H9 (cell line): ENCODE measurements at regions not wholly inside any gene's neighbourhood (a gene's known extent, or its start where the extent isn't known, plus 50 kb on each side); places are given as distances from the start of the nearest gene placed in this dataset.

Experiments used
- DNase-seq: peaks from one replicate; pipeline ENCODE4 v3.0.0-alpha.2; 2017
- H2AFZ ChIP-seq: one replicate; pipeline ENCODE4 v1.6.1; 2013; ENCODE audit warnings: mild to moderate bottlenecking, low read length, control low read depth, moderate library complexity
- H2AK5ac ChIP-seq: 2 replicates; pipeline ENCODE4 v1.6.1; 2013; ENCODE audit warnings: low read length, control low read depth, mixed read lengths; ENCODE audit not compliant: insufficient read length
- H2BK120ac ChIP-seq: one replicate; pipeline ENCODE4 v1.6.1; 2013; ENCODE audit warnings: low read depth, mild to moderate bottlenecking, low read length, control low read depth, inconsistent platforms; ENCODE audit not compliant: poor library complexity, severe bottlenecking
- H2BK12ac ChIP-seq: 2 replicates; pipeline ENCODE4 v1.6.1; 2013; ENCODE audit warnings: low read length, control low read depth, mixed read lengths, low read depth; ENCODE audit not compliant: insufficient read length
- H2BK15ac ChIP-seq: 2 replicates; pipeline ENCODE4 v1.6.1; 2013; ENCODE audit warnings: low read depth, low read length, control low read depth
- H2BK20ac ChIP-seq: one replicate; pipeline ENCODE4 v1.6.1; 2013; ENCODE audit warnings: low read depth, mild to moderate bottlenecking, low read length, control low read depth, inconsistent platforms; ENCODE audit not compliant: poor library complexity, severe bottlenecking
- H2BK5ac ChIP-seq: 2 replicates; pipeline ENCODE4 v1.6.1; 2013; ENCODE audit warnings: low read length, control low read depth, mixed read lengths; ENCODE audit not compliant: insufficient read length
- H3K14ac ChIP-seq: 2 replicates; pipeline ENCODE4 v1.6.1; 2013; ENCODE audit warnings: low read length, control low read depth; ENCODE audit not compliant: insufficient read depth
- H3K18ac ChIP-seq: 2 replicates; pipeline ENCODE4 v1.6.1; 2013; ENCODE audit warnings: low read depth, mild to moderate bottlenecking, mixed read lengths, low read length, control low read depth; ENCODE audit not compliant: insufficient read length
- H3K23ac ChIP-seq: 2 replicates; pipeline ENCODE4 v1.6.1; 2013; ENCODE audit warnings: low read length, control low read depth, mixed read lengths, low read depth; ENCODE audit not compliant: insufficient read length
- H3K23me2 ChIP-seq: 2 replicates; pipeline ENCODE4 v1.6.1; 2013; ENCODE audit warnings: low read depth, mild to moderate bottlenecking, mixed read lengths, low read length, control low read depth; ENCODE audit not compliant: insufficient read length, poor library complexity, severe bottlenecking
- H3K27ac ChIP-seq: 2 replicates; pipeline ENCODE4 v1.5.1; 2013; ENCODE audit warnings: low read length, control low read depth, mixed read lengths, low read depth; ENCODE audit not compliant: insufficient read length
- H3K27me3 ChIP-seq: 2 replicates; pipeline ENCODE4 v1.6.1; 2013; ENCODE audit warnings: low read length, control low read depth, inconsistent platforms; ENCODE audit not compliant: insufficient read depth
- H3K4ac ChIP-seq: 2 replicates; pipeline ENCODE4 v1.6.1; 2013; ENCODE audit warnings: low read depth, mild to moderate bottlenecking, control low read depth, inconsistent platforms, low read length, moderate library complexity
- H3K4me1 ChIP-seq: 2 replicates; pipeline ENCODE4 v1.6.1; 2013; ENCODE audit warnings: low read length, control low read depth, inconsistent platforms; ENCODE audit not compliant: insufficient read depth
- H3K4me2 ChIP-seq: 2 replicates; pipeline ENCODE4 v1.6.1; 2013; ENCODE audit warnings: low read length, control low read depth, mixed read lengths; ENCODE audit not compliant: insufficient read length, insufficient read depth
- H3K56ac ChIP-seq: 2 replicates; pipeline ENCODE4 v1.6.1; 2013; ENCODE audit warnings: low read depth, mild to moderate bottlenecking, mixed read lengths, low read length, control low read depth; ENCODE audit not compliant: insufficient read length
- H3K79me1 ChIP-seq: 2 replicates; pipeline ENCODE4 v1.6.1; 2013; ENCODE audit warnings: low read depth, mild to moderate bottlenecking, moderate library complexity, low read length, control low read depth, inconsistent platforms; ENCODE audit not compliant: insufficient read depth, poor library complexity, severe bottlenecking
- H3K79me2 ChIP-seq: 2 replicates; pipeline ENCODE4 v1.6.1; 2013; ENCODE audit warnings: low read length, control low read depth, inconsistent platforms; ENCODE audit not compliant: insufficient read depth
- H3K9ac ChIP-seq: 2 replicates; pipeline ENCODE4 v1.6.1; 2013; ENCODE audit warnings: low read length, control low read depth, mixed read lengths; ENCODE audit not compliant: insufficient read length; ENCODE audit errors: extremely low read depth
- H3K9me3 ChIP-seq: one replicate; pipeline ENCODE4 v1.6.1; 2013; ENCODE audit warnings: low read depth, low read length, inconsistent platforms; ENCODE audit not compliant: control insufficient read depth
- H3T11ph ChIP-seq: one replicate; pipeline ENCODE4 v1.6.1; 2013; ENCODE audit warnings: mild to moderate bottlenecking, low read length, control low read depth, inconsistent platforms
- H4K20me1 ChIP-seq: one replicate; pipeline ENCODE4 v1.6.1; 2013; ENCODE audit not compliant: control insufficient read depth, insufficient read length, insufficient read depth
- H4K5ac ChIP-seq: 2 replicates; pipeline ENCODE4 v1.6.1; 2013; ENCODE audit warnings: low read depth, mild to moderate bottlenecking, mixed read lengths, low read length, control low read depth; ENCODE audit not compliant: insufficient read length
- H4K8ac ChIP-seq: replicated peaks from 2 replicates; pipeline ENCODE4 v1.6.1; 2013; ENCODE audit warnings: low read length, control low read depth, mixed read lengths, low read depth; ENCODE audit not compliant: insufficient read length
- H4K91ac ChIP-seq: 2 replicates; pipeline ENCODE4 v1.6.1; 2013; ENCODE audit warnings: low read depth, mild to moderate bottlenecking, moderate library complexity, mixed read lengths, low read length, control low read depth; ENCODE audit not compliant: insufficient read length
- H3K27ac Mint-ChIP-seq, 3 experiments: 2 replicates in 2 of 3; 3 replicates in 1 of 3; pipeline ENCODE4 v1.8.0; 2020 to 2021; ENCODE audit warnings: mixed read lengths in 3 of 3, mild to moderate bottlenecking in 1 of 3, moderate library complexity in 1 of 3
- H3K27me3 Mint-ChIP-seq: 2 replicates; pipeline ENCODE4 v1.8.0; 2021; ENCODE audit warnings: low read depth, mild to moderate bottlenecking, moderate library complexity, mixed read lengths
- H3K36me3 Mint-ChIP-seq, 3 experiments: 2 replicates in 2 of 3; 3 replicates in 1 of 3; pipeline ENCODE4 v1.8.0; 2020 to 2021; ENCODE audit warnings: low read depth in 3 of 3, mixed read lengths in 3 of 3; ENCODE audit not compliant: insufficient read depth in 1 of 3
- H3K4me1 Mint-ChIP-seq, 2 experiments: 2 replicates each; pipeline ENCODE4 v1.8.0; 2020; ENCODE audit warnings: mixed read lengths in 2 of 2
- H3K4me3 Mint-ChIP-seq, 2 experiments: 2 replicates in 1 of 2; 3 replicates in 1 of 2; pipeline ENCODE4 v1.8.0; 2020 to 2021; ENCODE audit warnings: mild to moderate bottlenecking in 2 of 2, mixed read lengths in 2 of 2, moderate library complexity in 1 of 2
- H3K9me3 Mint-ChIP-seq, 2 experiments: 2 replicates in 1 of 2; 3 replicates in 1 of 2; pipeline ENCODE4 v1.8.0; 2020; ENCODE audit warnings: mild to moderate bottlenecking in 2 of 2, mixed read lengths in 2 of 2, moderate library complexity in 1 of 2
- WGBS: extraction: QIAGEN DNeasy Blood & Tissue Kit; methylation state at CpG from one replicate; pipeline ENCODE4 v1.1.7; 2013; ENCODE audit warnings: missing lambda C conversion rate, low lambda C conversion rate, mixed read lengths; ENCODE audit not compliant: insufficient read length; ENCODE audit errors: extremely low coverage; 5-methylcytosine and 5-hydroxymethylcytosine counted together
- TF ChIP-seq, protein P1 (sequence below): fragments of 200-600 bp; sonication (generic); conservative IDR thresholded peaks from 3 replicates; pipeline ENCODE4 v1.8.0; 2021; ENCODE audit warnings: antibody characterized with exemption, mild to moderate bottlenecking

DNA sequence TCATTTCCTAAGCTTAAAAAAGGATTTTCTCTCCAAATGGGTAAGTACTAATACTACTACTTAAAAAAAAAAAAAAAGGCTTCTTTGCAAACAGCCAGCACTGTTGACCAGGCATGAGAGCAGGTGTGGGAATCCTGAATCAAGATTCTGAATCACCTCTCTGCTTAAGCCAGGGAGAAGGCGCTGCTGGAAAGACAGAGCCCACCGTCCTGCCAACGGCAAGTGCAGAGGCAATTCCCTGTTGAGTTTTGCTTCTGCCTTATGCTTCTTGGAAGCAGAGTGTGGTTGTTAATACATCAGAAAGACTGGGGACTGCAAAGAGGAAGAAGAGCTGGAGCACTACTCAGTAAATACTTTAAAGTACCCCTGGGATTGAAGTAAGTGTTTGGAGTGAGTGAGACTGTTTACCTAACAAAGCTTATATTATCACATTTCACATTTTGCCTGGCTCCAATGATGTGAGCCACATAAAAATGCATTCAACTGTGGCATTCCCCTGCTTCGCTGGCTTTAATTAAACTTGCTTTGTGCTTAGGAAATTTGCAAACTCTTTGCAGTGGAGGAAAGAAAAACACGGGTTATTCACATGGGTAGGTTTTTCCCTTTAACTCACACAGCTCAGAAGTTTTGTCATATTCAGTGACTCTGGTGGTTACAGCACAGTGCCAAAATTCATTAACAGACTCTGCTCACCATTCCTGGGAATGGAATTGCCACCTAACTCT, 86.0 kb upstream of the KIF2B start:
- no peak overlapping the region for H3K9ac ChIP-seq
- Mint-ChIP-seq H3K4me3 (no peak overlapping the region), H3K27ac (no peak overlapping the region), H3K4me1 (peaks cover 18% of the 10 kb centered on the region in 2 experiments), H3K36me3 (peaks cover 0 to 1% (median 0%) of the 10 kb centered on the region in 3 experiments; a peak in 2 of 7 replicates), H3K9me3 (no peaks in the 10 kb centered on the region), H3K27me3 (no peaks in the 10 kb centered on the region)
- no peak overlapping the region for H3K4me2 ChIP-seq
- no peak overlapping the region for H4K8ac ChIP-seq
- no peak overlapping the region for H3K23ac ChIP-seq
- DNase-seq, result no peak
- WGBS, result no CpG with 5 or more reads among the region's 5 CpGs
- H3K27ac ChIP-seq, result no peak overlapping the region
- H2BK5ac ChIP-seq, result no peak overlapping the region
- H3K18ac ChIP-seq, result no peak overlapping the region
- H3K79me2 ChIP-seq, result no peaks in the 10 kb centered on the region
- H3K4ac ChIP-seq, result no peak overlapping the region
- H3K56ac ChIP-seq, result no peak overlapping the region
- no peak overlapping the region for H2BK120ac ChIP-seq
- H4K91ac ChIP-seq, result no peak overlapping the region
- no peak overlapping the region for H2BK12ac ChIP-seq
- no peak overlapping the region for H2BK20ac ChIP-seq
- H2AK5ac ChIP-seq, result no peak overlapping the region
- no peak overlapping the region for H2BK15ac ChIP-seq
- no peaks in the 10 kb centered on the region for H3K27me3 ChIP-seq
- H3K9me3 ChIP-seq, result no peaks in the 10 kb centered on the region
- no peaks in the 10 kb centered on the region for H3K79me1 ChIP-seq
- no peak overlapping the region for H3T11ph ChIP-seq
- H4K5ac ChIP-seq, result no peak overlapping the region
- no peaks in the 10 kb centered on the region for H3K4me1 ChIP-seq
- no peak overlapping the region for H3K14ac ChIP-seq
- H3K23me2 ChIP-seq, result no peaks in the 10 kb centered on the region
- no peak overlapping the region for H2AFZ ChIP-seq
- TF ChIP-seq, protein P1, sequence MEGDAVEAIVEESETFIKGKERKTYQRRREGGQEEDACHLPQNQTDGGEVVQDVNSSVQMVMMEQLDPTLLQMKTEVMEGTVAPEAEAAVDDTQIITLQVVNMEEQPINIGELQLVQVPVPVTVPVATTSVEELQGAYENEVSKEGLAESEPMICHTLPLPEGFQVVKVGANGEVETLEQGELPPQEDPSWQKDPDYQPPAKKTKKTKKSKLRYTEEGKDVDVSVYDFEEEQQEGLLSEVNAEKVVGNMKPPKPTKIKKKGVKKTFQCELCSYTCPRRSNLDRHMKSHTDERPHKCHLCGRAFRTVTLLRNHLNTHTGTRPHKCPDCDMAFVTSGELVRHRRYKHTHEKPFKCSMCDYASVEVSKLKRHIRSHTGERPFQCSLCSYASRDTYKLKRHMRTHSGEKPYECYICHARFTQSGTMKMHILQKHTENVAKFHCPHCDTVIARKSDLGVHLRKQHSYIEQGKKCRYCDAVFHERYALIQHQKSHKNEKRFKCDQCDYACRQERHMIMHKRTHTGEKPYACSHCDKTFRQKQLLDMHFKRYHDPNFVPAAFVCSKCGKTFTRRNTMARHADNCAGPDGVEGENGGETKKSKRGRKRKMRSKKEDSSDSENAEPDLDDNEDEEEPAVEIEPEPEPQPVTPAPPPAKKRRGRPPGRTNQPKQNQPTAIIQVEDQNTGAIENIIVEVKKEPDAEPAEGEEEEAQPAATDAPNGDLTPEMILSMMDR, result no peak
- H4K20me1 ChIP-seq, result no peaks in the 10 kb centered on the region
